ENCODE measurements at regions not wholly inside any gene's neighbourhood (a gene's known extent, or its start where the extent isn't known, plus 50 kb on each side); places are given as distances from the start of the nearest gene placed in this dataset.

- no peak for DNase-seq (ENCODE audit: low read depth)
- H3K4me3 ChIP-seq (ENCODE audit: low read depth, low read length) = no peak overlapping the region
- TF ChIP-seq, protein P1, sequence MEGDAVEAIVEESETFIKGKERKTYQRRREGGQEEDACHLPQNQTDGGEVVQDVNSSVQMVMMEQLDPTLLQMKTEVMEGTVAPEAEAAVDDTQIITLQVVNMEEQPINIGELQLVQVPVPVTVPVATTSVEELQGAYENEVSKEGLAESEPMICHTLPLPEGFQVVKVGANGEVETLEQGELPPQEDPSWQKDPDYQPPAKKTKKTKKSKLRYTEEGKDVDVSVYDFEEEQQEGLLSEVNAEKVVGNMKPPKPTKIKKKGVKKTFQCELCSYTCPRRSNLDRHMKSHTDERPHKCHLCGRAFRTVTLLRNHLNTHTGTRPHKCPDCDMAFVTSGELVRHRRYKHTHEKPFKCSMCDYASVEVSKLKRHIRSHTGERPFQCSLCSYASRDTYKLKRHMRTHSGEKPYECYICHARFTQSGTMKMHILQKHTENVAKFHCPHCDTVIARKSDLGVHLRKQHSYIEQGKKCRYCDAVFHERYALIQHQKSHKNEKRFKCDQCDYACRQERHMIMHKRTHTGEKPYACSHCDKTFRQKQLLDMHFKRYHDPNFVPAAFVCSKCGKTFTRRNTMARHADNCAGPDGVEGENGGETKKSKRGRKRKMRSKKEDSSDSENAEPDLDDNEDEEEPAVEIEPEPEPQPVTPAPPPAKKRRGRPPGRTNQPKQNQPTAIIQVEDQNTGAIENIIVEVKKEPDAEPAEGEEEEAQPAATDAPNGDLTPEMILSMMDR (IDR thresholded peaks at IDR 0.05; ENCODE audit: insufficient read depth, low read length) = no peak
These were observed 950.9 kb upstream of the CNTN5 start for GRCh38 chr11:98069861-98070260.

DNA sequence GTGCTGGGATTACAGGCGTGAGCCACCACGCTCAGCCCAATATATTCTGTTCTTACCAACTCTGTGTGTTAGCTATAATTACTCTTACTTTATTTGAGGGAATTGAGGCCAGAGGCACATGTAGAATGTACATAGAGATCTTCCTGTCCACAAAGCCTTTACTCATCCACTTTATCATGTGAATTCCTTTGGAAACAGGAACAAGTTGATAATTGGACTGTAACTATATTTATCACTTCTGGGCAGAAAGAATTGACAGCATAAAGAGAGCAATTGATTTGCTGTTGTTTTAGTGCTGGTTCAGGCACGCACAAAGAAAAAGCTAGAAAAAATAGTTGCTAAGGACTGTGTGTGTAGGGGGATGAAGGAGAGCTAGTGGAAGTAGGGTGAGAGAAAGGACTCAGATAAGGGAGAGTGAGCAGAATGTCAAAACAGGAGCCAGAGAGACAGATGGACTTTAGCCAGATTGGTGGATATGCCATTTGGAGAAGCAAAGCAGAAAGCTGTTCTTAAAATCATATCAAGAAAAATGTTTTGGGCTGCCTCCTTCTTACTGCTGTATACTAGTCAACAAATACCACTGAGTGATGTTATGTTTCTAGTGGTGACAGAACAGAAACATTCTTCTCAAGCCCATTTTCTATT lies 929.8 kb upstream of the CNTN5 start:
- TF ChIP-seq, protein P1 (IDR thresholded peaks at IDR 0.05; ENCODE audit: insufficient read depth, low read length) = no peak
- H3K4me3 ChIP-seq (ENCODE audit: low read depth, low read length) = no peak overlapping the region
- DNase-seq (ENCODE audit: low read depth) = no peak

GRCh38 chr11:98099371-98099770 lies 921.4 kb upstream of the CNTN5 start:
- H3K4me3 ChIP-seq (ENCODE audit: low read depth, low read length) = no peak overlapping the region
- DNase-seq (ENCODE audit: low read depth) = no peak
- TF ChIP-seq, protein P1 (IDR thresholded peaks at IDR 0.05; ENCODE audit: insufficient read depth, low read length) = no peak

- no peak overlapping the region for H3K4me3 ChIP-seq (ENCODE audit: low read depth, low read length)
- DNase-seq (ENCODE audit: low read depth) = no peak
- TF ChIP-seq, protein P1 (IDR thresholded peaks at IDR 0.05; ENCODE audit: insufficient read depth, low read length) = no peak
These were observed 920.1 kb upstream of the CNTN5 start for GRCh38 chr11:98100689-98101088.

DNA sequence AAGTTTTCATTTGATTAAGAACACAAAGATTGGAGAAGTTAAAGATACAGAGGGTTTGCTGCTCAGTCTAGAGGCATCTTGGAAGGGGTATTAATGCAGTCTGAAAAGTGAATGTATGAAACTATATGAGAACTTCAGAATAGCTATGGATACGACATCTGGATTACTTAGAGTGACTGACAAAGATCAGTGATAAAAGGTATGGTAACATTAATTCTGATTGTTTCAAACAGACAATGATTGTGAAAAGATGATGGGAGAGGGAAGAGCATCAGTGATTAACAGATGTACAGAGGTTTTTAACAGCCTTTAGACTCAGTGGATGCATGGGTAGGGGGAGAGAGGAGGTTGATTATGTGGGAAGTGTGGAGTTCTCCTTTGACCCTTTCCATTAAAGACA lies 919.4 kb upstream of the CNTN5 start:
- TF ChIP-seq, protein P1 (IDR thresholded peaks at IDR 0.05; ENCODE audit: insufficient read depth, low read length) = no peak
- no peak for DNase-seq (ENCODE audit: low read depth)
- no peak overlapping the region for H3K4me3 ChIP-seq (ENCODE audit: low read depth, low read length)

DNA sequence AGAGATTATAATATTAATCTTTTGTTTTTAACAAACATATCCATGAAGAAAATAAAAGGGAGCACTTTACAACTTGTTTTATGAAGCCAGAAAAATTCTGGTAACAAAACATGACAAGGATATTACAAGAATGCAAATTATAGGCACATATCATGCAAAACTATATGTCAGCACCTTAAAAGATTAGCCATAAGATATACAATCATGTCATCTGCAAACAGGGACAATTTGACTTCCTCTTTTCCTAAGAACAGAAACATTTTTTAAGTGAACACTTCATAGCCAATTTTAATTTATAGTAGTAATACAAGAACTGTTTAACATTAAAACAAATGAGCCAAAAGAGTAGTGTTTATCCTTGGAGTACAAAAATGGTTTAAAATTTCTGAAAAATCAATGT lies 916.5 kb upstream of the CNTN5 start:
- DNase-seq (ENCODE audit: low read depth) = no peak

More for the DNA sequence above, 916.5 kb upstream of the CNTN5 start:
- TF ChIP-seq, protein P1 (IDR thresholded peaks at IDR 0.05; ENCODE audit: insufficient read depth, low read length) = no peak
- no peak overlapping the region for H3K4me3 ChIP-seq (ENCODE audit: low read depth, low read length)

Data from fibroblast of the aortic adventitia (primary cell).